WTC11 (cell line): ENCODE measurements at regions not wholly inside any gene's neighbourhood (a gene's known extent, or its start where the extent isn't known, plus 50 kb on each side); places are given as distances from the start of the nearest gene placed in this dataset.

ENCODE experiments used
- ATAC-seq: fragments of 200-7000 bp; cut with Tn5 transposase; 2 replicates; pipeline ENCODE4 v1.10.0; 2021; ENCODE audit warnings: mild to moderate bottlenecking, moderate library complexity
- CTCF ChIA-PET: fragments of 300-600 bp; sonication (Branson Sonifier 250); formaldehyde crosslinking; loops from one replicate; lab custom pipeline; 2021; ENCODE audit warnings: antibody characterized with exemption; lab: Charles Lee
- POLR2A ChIA-PET: fragments of 350-600 bp; sonication (Branson Sonifier 250); formaldehyde crosslinking; loops from one replicate; lab custom pipeline; 2021; ENCODE audit warnings: antibody characterized with exemption; lab: Charles Lee
- DNase-seq: peaks from one replicate; pipeline ENCODE4 v3.0.0; 2021; ENCODE audit warnings: low spot score
- H3K27ac Mint-ChIP-seq: 2 replicates; pipeline ENCODE4 v1.8.0; 2021; ENCODE audit warnings: mixed read lengths
- H3K27me3 Mint-ChIP-seq: 2 replicates; pipeline ENCODE4 v1.8.0; 2021; ENCODE audit warnings: low read depth, mild to moderate bottlenecking, moderate library complexity, mixed read lengths
- H3K36me3 Mint-ChIP-seq: 2 replicates; pipeline ENCODE4 v1.8.0; 2021; ENCODE audit warnings: mixed read lengths
- H3K4me1 Mint-ChIP-seq: 2 replicates; pipeline ENCODE4 v1.8.0; 2022; ENCODE audit warnings: mixed read lengths
- H3K4me3 Mint-ChIP-seq: 2 replicates; pipeline ENCODE4 v1.8.0; 2021; ENCODE audit warnings: mild to moderate bottlenecking, moderate library complexity, mixed read lengths
- H3K9me3 Mint-ChIP-seq: 2 replicates; pipeline ENCODE4 v1.8.0; 2021; ENCODE audit warnings: mixed read lengths
- ARID4B ChIP-seq: sonication (generic); formaldehyde crosslinking; IDR thresholded peaks from 2 replicates; pipeline ENCODE4 v1.8.0; 2023; ENCODE audit warnings: missing genetic modification reagents, mild to moderate bottlenecking, borderline replicate concordance
- ATF1 ChIP-seq: sonication (generic); formaldehyde crosslinking; IDR thresholded peaks from 2 replicates; pipeline ENCODE4 v1.8.1; 2023; ENCODE audit warnings: mild to moderate bottlenecking, moderate library complexity, missing genetic modification reagents
- EMX1 ChIP-seq: fragments of 250-450 bp; sonication (Bioruptor Pico); IDR thresholded peaks from 2 replicates; pipeline ENCODE4 v1.8.0; 2021; ENCODE audit warnings: mild to moderate bottlenecking
- ETV6 ChIP-seq: sonication (generic); formaldehyde crosslinking; IDR thresholded peaks from 2 replicates; pipeline ENCODE4 v1.8.1; 2022; ENCODE audit warnings: mild to moderate bottlenecking, missing genetic modification reagents
- HMGA2 ChIP-seq: fragments of 250-450 bp; sonication (Bioruptor Pico); IDR thresholded peaks from 2 replicates; pipeline ENCODE4 v1.4.0; 2021; ENCODE audit warnings: mild to moderate bottlenecking, moderate library complexity
- JAZF1 ChIP-seq: fragments of 250-450 bp; sonication (Bioruptor Pico); IDR thresholded peaks from 2 replicates; pipeline ENCODE4 v1.9.0; 2021; ENCODE audit warnings: moderate library complexity, mild to moderate bottlenecking, inconsistent platforms
- NR1H2 ChIP-seq: sonication (generic); formaldehyde crosslinking; IDR thresholded peaks from 2 replicates; pipeline ENCODE4 v1.9.0; 2021; ENCODE audit warnings: mild to moderate bottlenecking, moderate library complexity, missing genetic modification reagents
- SMAD3 ChIP-seq: sonication (generic); formaldehyde crosslinking; IDR thresholded peaks from 2 replicates; pipeline ENCODE4 v1.8.0; 2022; ENCODE audit warnings: missing genetic modification reagents, mild to moderate bottlenecking, borderline replicate concordance
- ZNF281 ChIP-seq: sonication (generic); formaldehyde crosslinking; IDR thresholded peaks from 2 replicates; pipeline ENCODE4 v1.8.0; 2023; ENCODE audit warnings: mild to moderate bottlenecking, missing genetic modification reagents
- ZNF423 ChIP-seq: fragments of 250-450 bp; sonication (Bioruptor Pico); IDR thresholded peaks from 2 replicates; pipeline ENCODE4 v2.1.2; 2022; ENCODE audit warnings: mild to moderate bottlenecking, moderate library complexity
- TF ChIP-seq, protein P1 (sequence below): fragments of 250-450 bp; sonication (Bioruptor Pico); IDR thresholded peaks from 2 replicates; pipeline ENCODE4 v1.9.0; 2021; ENCODE audit warnings: mild to moderate bottlenecking
- TF ChIP-seq, protein P2 (sequence below): sonication (generic); formaldehyde crosslinking; IDR thresholded peaks from 2 replicates; pipeline ENCODE4 v1.8.1; 2023; ENCODE audit warnings: mild to moderate bottlenecking, missing genetic modification reagents, borderline replicate concordance
- TF ChIP-seq, protein P3 (sequence below): sonication (generic); formaldehyde crosslinking; IDR thresholded peaks from 2 replicates; pipeline ENCODE4 v1.8.0; 2022; ENCODE audit warnings: mild to moderate bottlenecking, missing genetic modification reagents
- TF ChIP-seq, protein P4 (sequence below): fragments of 200-600 bp; IDR thresholded peaks from 2 replicates; pipeline ENCODE4 v1.8.0; 2022; ENCODE audit warnings: antibody characterized with exemption
- TF ChIP-seq, protein P5 (sequence below): fragments of 250-450 bp; sonication (Bioruptor Pico); IDR thresholded peaks from 2 replicates; pipeline ENCODE4 v1.9.0; 2021; ENCODE audit warnings: mild to moderate bottlenecking, borderline replicate concordance
- TF ChIP-seq, protein P6 (sequence below): sonication (generic); formaldehyde crosslinking; IDR thresholded peaks from 2 replicates; pipeline ENCODE4 v1.8.1; 2023; ENCODE audit warnings: mild to moderate bottlenecking, missing genetic modification reagents, moderate library complexity
- TF ChIP-seq, protein P7 (sequence below): sonication (generic); formaldehyde crosslinking; conservative IDR thresholded peaks from 2 replicates; pipeline ENCODE4 v1.8.1; 2022; ENCODE audit warnings: mild to moderate bottlenecking, missing genetic modification reagents

DNA sequence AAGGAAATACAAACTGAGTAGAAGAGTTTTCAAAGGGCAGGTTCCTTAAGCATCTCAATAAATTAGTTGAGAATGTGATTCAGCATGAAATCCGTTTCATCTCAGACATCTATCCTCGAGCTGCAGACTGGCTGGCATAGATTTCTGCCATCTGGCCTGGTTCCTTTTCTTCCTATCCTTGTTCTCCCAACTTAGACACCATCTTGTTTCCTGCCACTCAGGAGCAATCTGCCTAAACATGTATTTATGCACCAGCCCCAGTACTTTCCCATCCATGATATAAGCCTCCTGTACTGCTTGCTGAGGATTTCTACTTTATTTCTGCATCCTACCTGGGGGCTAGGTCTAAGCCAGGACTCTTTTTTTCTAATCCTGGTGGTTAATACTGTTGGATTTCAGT is 359.1 kb upstream of the C11orf87 start:
- H3K4me3 Mint-ChIP-seq: no peak overlapping the region
- no peak overlapping the region for H3K27ac Mint-ChIP-seq
- no peak for DNase-seq
- TF ChIP-seq JAZF1 (CRISPR knock-in tag) (no peak), HMGA2 (CRISPR knock-in tag) (no peak), ARID4B (CRISPR knock-in tag) (no peak), SMAD3 (no peak), ATF1 (CRISPR knock-in tag) (no peak), ETV6 (CRISPR knock-in tag) (no peak), ZNF281 (CRISPR knock-in tag) (no peak), ZNF423 (CRISPR knock-in tag) (no peak), EMX1 (CRISPR knock-in tag) (no peak), NR1H2 (CRISPR knock-in tag) (no peak)
- TF ChIP-seq, protein P1, sequence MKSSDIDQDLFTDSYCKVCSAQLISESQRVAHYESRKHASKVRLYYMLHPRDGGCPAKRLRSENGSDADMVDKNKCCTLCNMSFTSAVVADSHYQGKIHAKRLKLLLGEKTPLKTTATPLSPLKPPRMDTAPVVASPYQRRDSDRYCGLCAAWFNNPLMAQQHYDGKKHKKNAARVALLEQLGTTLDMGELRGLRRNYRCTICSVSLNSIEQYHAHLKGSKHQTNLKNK (CRISPR knock-in tag): no peak
- TF ChIP-seq, protein P2, sequence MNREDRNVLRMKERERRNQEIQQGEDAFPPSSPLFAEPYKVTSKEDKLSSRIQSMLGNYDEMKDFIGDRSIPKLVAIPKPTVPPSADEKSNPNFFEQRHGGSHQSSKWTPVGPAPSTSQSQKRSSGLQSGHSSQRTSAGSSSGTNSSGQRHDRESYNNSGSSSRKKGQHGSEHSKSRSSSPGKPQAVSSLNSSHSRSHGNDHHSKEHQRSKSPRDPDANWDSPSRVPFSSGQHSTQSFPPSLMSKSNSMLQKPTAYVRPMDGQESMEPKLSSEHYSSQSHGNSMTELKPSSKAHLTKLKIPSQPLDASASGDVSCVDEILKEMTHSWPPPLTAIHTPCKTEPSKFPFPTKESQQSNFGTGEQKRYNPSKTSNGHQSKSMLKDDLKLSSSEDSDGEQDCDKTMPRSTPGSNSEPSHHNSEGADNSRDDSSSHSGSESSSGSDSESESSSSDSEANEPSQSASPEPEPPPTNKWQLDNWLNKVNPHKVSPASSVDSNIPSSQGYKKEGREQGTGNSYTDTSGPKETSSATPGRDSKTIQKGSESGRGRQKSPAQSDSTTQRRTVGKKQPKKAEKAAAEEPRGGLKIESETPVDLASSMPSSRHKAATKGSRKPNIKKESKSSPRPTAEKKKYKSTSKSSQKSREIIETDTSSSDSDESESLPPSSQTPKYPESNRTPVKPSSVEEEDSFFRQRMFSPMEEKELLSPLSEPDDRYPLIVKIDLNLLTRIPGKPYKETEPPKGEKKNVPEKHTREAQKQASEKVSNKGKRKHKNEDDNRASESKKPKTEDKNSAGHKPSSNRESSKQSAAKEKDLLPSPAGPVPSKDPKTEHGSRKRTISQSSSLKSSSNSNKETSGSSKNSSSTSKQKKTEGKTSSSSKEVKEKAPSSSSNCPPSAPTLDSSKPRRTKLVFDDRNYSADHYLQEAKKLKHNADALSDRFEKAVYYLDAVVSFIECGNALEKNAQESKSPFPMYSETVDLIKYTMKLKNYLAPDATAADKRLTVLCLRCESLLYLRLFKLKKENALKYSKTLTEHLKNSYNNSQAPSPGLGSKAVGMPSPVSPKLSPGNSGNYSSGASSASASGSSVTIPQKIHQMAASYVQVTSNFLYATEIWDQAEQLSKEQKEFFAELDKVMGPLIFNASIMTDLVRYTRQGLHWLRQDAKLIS (CRISPR knock-in tag): no peak
- TF ChIP-seq, protein P3, sequence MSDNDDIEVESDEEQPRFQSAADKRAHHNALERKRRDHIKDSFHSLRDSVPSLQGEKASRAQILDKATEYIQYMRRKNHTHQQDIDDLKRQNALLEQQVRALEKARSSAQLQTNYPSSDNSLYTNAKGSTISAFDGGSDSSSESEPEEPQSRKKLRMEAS: no peak
- TF ChIP-seq, protein P4, sequence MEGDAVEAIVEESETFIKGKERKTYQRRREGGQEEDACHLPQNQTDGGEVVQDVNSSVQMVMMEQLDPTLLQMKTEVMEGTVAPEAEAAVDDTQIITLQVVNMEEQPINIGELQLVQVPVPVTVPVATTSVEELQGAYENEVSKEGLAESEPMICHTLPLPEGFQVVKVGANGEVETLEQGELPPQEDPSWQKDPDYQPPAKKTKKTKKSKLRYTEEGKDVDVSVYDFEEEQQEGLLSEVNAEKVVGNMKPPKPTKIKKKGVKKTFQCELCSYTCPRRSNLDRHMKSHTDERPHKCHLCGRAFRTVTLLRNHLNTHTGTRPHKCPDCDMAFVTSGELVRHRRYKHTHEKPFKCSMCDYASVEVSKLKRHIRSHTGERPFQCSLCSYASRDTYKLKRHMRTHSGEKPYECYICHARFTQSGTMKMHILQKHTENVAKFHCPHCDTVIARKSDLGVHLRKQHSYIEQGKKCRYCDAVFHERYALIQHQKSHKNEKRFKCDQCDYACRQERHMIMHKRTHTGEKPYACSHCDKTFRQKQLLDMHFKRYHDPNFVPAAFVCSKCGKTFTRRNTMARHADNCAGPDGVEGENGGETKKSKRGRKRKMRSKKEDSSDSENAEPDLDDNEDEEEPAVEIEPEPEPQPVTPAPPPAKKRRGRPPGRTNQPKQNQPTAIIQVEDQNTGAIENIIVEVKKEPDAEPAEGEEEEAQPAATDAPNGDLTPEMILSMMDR: no peak
- TF ChIP-seq, protein P5, sequence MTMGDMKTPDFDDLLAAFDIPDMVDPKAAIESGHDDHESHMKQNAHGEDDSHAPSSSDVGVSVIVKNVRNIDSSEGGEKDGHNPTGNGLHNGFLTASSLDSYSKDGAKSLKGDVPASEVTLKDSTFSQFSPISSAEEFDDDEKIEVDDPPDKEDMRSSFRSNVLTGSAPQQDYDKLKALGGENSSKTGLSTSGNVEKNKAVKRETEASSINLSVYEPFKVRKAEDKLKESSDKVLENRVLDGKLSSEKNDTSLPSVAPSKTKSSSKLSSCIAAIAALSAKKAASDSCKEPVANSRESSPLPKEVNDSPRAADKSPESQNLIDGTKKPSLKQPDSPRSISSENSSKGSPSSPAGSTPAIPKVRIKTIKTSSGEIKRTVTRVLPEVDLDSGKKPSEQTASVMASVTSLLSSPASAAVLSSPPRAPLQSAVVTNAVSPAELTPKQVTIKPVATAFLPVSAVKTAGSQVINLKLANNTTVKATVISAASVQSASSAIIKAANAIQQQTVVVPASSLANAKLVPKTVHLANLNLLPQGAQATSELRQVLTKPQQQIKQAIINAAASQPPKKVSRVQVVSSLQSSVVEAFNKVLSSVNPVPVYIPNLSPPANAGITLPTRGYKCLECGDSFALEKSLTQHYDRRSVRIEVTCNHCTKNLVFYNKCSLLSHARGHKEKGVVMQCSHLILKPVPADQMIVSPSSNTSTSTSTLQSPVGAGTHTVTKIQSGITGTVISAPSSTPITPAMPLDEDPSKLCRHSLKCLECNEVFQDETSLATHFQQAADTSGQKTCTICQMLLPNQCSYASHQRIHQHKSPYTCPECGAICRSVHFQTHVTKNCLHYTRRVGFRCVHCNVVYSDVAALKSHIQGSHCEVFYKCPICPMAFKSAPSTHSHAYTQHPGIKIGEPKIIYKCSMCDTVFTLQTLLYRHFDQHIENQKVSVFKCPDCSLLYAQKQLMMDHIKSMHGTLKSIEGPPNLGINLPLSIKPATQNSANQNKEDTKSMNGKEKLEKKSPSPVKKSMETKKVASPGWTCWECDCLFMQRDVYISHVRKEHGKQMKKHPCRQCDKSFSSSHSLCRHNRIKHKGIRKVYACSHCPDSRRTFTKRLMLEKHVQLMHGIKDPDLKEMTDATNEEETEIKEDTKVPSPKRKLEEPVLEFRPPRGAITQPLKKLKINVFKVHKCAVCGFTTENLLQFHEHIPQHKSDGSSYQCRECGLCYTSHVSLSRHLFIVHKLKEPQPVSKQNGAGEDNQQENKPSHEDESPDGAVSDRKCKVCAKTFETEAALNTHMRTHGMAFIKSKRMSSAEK (CRISPR knock-in tag): no peak
- TF ChIP-seq, protein P6, sequence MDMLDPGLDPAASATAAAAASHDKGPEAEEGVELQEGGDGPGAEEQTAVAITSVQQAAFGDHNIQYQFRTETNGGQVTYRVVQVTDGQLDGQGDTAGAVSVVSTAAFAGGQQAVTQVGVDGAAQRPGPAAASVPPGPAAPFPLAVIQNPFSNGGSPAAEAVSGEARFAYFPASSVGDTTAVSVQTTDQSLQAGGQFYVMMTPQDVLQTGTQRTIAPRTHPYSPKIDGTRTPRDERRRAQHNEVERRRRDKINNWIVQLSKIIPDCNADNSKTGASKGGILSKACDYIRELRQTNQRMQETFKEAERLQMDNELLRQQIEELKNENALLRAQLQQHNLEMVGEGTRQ (CRISPR knock-in tag): no peak
- TF ChIP-seq, protein P7, sequence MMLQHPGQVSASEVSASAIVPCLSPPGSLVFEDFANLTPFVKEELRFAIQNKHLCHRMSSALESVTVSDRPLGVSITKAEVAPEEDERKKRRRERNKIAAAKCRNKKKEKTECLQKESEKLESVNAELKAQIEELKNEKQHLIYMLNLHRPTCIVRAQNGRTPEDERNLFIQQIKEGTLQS (CRISPR knock-in tag): no peak
- H3K27me3 Mint-ChIP-seq: peaks cover 23% of the 10 kb centered on the region
- H3K4me1 Mint-ChIP-seq: peaks cover 11% of the 10 kb centered on the region
- no peak for ATAC-seq
- POLR2A ChIA-PET: no interaction called here
- H3K9me3 Mint-ChIP-seq: no peaks in the 10 kb centered on the region
- CTCF ChIA-PET: no interaction called here
- H3K36me3 Mint-ChIP-seq: no peaks in the 10 kb centered on the region
